22Rv1 (cell line): ENCODE measurements at regions not wholly inside any gene's neighbourhood (a gene's known extent, or its start where the extent isn't known, plus 50 kb on each side); places are given as distances from the start of the nearest gene placed in this dataset.

Experiments used
- ZFX ChIP-seq: fragments of 450-650 bp; IDR thresholded peaks from 2 replicates; pipeline ENCODE4 v1.6.1; 2017; ENCODE audit warnings: antibody characterized with exemption, borderline replicate concordance
- TF ChIP-seq, protein P1 (sequence below): fragments of 450-650 bp; IDR thresholded peaks from 2 replicates; pipeline ENCODE4 v1.5.1; 2017; ENCODE audit warnings: mild to moderate bottlenecking

DNA sequence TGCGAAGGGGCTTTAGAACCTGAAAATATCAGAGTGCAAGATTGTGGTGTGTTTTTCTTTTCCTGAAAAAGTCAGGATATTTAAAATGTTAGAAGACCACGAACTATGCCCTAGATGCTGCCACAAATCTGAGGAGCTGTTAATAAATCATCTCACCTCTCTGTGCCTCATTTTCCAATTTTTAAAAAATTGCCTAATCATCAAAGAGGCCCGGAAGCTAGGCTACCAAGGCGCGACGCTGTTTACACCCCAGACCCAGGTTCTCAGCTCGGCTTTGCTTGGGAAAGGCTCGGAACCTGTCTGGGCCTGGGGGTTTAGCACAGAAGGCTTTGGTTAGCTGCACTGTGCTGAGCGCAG lies 409.6 kb downstream of the BCOR start:
- TF ChIP-seq, protein P1, sequence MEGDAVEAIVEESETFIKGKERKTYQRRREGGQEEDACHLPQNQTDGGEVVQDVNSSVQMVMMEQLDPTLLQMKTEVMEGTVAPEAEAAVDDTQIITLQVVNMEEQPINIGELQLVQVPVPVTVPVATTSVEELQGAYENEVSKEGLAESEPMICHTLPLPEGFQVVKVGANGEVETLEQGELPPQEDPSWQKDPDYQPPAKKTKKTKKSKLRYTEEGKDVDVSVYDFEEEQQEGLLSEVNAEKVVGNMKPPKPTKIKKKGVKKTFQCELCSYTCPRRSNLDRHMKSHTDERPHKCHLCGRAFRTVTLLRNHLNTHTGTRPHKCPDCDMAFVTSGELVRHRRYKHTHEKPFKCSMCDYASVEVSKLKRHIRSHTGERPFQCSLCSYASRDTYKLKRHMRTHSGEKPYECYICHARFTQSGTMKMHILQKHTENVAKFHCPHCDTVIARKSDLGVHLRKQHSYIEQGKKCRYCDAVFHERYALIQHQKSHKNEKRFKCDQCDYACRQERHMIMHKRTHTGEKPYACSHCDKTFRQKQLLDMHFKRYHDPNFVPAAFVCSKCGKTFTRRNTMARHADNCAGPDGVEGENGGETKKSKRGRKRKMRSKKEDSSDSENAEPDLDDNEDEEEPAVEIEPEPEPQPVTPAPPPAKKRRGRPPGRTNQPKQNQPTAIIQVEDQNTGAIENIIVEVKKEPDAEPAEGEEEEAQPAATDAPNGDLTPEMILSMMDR = no peak
- no peak for TF ChIP-seq ZFX
